Activated T-cell treated with anti-CD3 and anti-CD28 coated beads, Interleukin-2, amount 50 U/mL, for 48 hours (primary cell): ENCODE measurements at regions not wholly inside any gene's neighbourhood (a gene's known extent, or its start where the extent isn't known, plus 50 kb on each side); places are given as distances from the start of the nearest gene placed in this dataset.

Experiments
- DNase-seq, 2 experiments: peaks; one replicate each; pipeline ENCODE4 v3.0.0-alpha.2; 2020

- DNase-seq: no peak
Measured at GRCh38 chrX:45859407-45859806, 658.7 kb upstream of the DIPK2B start.

GRCh38 chrX:45852884-45853283 lies 652.2 kb upstream of the DIPK2B start:
- DNase-seq: no peak

GRCh38 chrX:45851434-45851991 lies 650.8 kb upstream of the DIPK2B start:
- peak; percentile 76 to 80 for DNase-seq

GRCh38 chrX:45850775-45851433 lies 650.2 kb upstream of the DIPK2B start:
- peak; percentile 58 to 61 for DNase-seq

- DNase-seq: peak; percentile 47 to 58
Measured at GRCh38 chrX:45850197-45850774, 649.6 kb upstream of the DIPK2B start.

GRCh38 chrX:45849261-45849862 lies 648.7 kb upstream of the DIPK2B start:
- no peak for DNase-seq

- no peak for DNase-seq
Measured at GRCh38 chrX:45847961-45848360, 647.3 kb upstream of the DIPK2B start.

- DNase-seq: no peak
Measured at GRCh38 chrX:45846328-45846727, 645.7 kb upstream of the DIPK2B start.

GRCh38 chrX:45845142-45845541 lies 644.5 kb upstream of the DIPK2B start:
- no peak for DNase-seq

- DNase-seq: no peak
Measured at GRCh38 chrX:45843518-45843917, 642.8 kb upstream of the DIPK2B start.

GRCh38 chrX:45842926-45843315 lies 642.2 kb upstream of the DIPK2B start:
- no peak for DNase-seq

GRCh38 chrX:45842207-45842925 lies 641.7 kb upstream of the DIPK2B start:
- DNase-seq: no peak

GRCh38 chrX:45840411-45840950 lies 639.8 kb upstream of the DIPK2B start:
- no peak for DNase-seq

- DNase-seq: no peak
Measured at GRCh38 chrX:45830343-45830742, 629.7 kb upstream of the DIPK2B start.

- peak; percentile 71 to 77 for DNase-seq
Measured at GRCh38 chrX:45824471-45824870, 623.8 kb upstream of the DIPK2B start.

GRCh38 chrX:45823536-45823935 lies 622.9 kb upstream of the DIPK2B start:
- no peak for DNase-seq

- no peak for DNase-seq
Measured at GRCh38 chrX:45822124-45822523, 621.4 kb upstream of the DIPK2B start.

GRCh38 chrX:45818913-45819312 lies 618.2 kb upstream of the DIPK2B start:
- DNase-seq: no peak

- DNase-seq: no peak
Measured at GRCh38 chrX:45815441-45815840, 614.8 kb upstream of the DIPK2B start.

- peak in 1 of 2 experiments; percentile 45 for DNase-seq
Measured at GRCh38 chrX:45811326-45811725, 610.6 kb upstream of the DIPK2B start.

GRCh38 chrX:45807572-45808425 lies 607.1 kb upstream of the DIPK2B start:
- DNase-seq: no peak
